GM18867 (cell line): ENCODE measurements at regions not wholly inside any gene's neighbourhood (a gene's known extent, or its start where the extent isn't known, plus 50 kb on each side); places are given as distances from the start of the nearest gene placed in this dataset.
"Not testable (repeated sequence)": the region's sequence is repeated elsewhere in the genome, so short reads cannot be mapped to it uniquely, and the experiment has no call there.

Experiments used
- ATAC-seq: cut with Tn5 transposase; IDR thresholded peaks from one replicate; pipeline ENCODE4 v1.9.1; 2021; ENCODE audit warnings: mild to moderate bottlenecking, moderate library complexity; ENCODE audit not compliant: unreplicated experiment

DNA sequence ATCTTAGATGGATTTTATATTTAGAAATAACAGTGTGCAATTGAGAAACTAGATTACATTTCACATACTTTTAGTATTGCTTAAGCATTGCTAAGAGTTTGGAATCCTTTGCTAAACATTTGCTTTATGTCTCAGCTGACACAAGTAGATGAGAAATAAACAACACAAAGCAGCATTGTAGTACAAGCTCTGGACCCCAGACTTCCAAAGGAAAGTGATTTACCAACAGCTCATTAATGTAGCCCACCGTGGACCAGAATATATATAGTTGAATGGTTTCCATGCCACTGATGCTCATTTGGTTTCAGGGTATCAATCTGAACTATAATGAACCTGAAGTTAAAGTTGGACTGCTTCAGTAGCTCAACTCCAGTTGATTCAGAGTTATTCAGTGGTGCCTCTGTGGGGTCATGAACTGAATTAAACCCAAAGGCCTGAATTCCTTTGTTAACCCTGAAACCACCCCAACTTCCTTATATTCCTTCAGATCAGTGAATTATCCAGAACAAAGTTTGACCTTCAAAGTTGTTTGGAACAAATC is 132.1 kb upstream of the NEIL3 start:
- ATAC-seq, result no peak

GRCh38 chr4:177178246-177178645 is 131.4 kb upstream of the NEIL3 start:
- no peak for ATAC-seq

GRCh38 chr4:177182166-177182565 is 127.5 kb upstream of the NEIL3 start:
- ATAC-seq, result no peak

DNA sequence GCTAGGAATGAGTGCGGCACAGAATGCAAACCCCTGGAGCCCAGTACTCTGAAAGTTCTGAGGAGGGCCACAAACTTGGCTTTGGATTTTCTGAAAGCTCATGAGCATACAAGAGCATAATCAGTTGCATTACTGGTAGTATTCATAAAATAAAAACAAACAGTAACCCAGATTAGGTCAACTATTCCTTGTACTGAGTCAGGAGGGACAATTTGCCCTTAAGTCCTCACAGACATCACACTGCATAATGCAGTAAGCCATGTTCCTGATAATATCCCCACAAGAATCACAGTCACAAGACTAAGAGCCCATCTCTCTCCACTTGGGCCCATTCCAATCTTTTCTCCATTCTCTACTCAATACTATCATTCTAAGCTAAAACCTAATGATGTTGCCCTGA is 126.9 kb upstream of the NEIL3 start:
- ATAC-seq, result no peak

DNA sequence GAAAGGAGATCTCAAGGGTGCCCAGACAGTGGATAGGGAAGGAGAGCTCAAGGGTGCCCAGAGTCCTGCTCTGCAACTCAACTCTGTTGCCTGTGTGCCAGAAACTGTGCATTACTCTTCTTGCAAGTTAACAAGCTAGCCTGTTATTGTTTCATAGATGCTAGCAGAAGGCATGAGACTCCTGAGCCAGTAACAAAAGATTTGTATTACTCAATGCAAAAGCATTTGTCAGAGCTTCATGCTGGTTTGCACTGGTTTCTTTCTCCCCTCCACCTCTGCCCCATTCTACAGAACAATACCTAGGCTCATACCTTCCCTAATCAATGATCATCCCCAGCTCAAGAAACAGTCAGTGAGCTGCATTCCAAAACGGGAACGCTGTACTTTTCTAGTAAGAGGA is 124.5 kb upstream of the NEIL3 start:
- ATAC-seq, result no peak

DNA sequence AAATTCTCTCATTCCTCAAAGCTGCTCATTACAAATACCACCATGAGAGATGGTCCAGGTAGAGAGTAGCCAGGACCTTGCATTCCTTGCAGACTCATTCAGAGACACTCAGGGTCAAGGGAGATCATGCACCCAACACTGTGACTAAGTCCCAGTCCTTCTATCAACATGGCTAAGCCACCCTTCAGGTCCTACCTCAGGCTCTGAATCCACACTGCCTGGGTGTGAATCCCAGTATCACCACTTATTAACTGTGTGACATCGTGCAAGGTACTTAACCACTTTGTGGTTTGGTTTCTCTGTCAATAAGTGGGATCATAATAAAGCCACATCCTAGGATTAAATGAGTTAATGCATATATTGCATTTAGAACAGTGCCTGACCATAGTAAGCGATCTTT is 124.1 kb upstream of the NEIL3 start:
- ATAC-seq, result no peak

- ATAC-seq, result no peak
Observed at GRCh38 chr4:177187371-177187770, 122.3 kb upstream of the NEIL3 start.

DNA sequence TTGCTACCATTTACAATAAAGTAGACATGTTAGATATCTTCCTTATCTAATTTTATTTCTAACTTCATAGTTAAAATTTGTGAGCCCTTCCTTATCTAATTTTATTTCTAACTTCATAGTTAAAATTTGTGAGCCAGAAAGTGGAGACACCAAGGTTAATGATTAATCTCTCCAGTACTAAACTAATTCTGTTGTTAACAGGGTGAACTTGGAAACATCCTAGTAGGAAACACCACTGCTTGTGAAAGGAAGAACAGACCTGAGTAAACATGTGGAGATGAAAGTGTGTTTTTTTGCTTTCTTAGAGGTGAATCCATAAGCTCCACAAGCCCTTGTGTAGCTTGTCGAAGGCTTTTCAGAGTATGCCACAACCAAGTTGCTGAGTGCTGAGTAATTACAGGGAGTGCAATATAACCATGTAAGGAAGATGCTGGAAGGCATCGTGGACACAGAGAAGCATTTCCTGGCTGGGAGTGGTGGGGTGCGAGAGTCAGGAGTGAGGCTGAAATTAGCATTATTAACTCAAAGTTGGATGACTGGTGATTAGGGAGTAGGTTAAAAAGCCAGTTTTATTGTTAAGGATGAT is 118.6 kb upstream of the NEIL3 start:
- ATAC-seq, result no peak

GRCh38 chr4:177191586-177191985 is 118.1 kb upstream of the NEIL3 start:
- ATAC-seq, result no peak

- ATAC-seq, result no peak
Observed at GRCh38 chr4:177191991-177192390, 117.7 kb upstream of the NEIL3 start.

DNA sequence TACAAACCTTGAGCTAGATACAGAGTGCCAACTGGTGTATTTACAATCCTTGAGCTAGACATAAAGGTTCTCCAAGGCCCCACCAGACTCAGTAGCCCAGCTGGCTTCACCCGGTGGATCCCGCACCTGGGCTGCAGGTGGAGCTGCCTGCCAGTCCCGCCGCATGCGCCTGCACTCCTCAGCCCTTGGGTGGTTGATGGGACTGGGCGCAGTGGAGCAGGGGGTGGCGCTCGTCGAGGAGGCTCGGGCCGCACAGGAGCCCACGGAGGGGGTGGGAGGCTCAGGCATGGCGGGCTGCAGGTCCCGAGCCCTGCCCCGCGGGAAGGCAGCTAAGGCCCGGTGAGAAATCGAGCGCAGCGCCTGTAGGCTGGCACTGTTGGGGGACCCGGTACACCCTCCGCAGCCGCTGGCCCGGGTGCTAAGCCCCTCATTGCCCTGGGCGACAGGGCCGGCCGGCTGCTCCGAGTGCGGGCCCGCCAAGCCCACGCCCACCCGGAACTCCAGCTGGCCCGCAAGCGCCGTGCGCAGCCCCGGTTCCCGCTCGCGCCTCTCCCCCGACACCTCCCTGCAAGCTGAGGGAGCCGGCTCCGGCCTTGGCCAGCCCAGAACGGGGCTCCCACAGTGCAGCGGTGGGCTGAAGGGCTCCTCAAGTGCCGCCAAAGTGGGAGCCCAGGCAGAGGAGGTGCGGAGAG is 116.5 kb upstream of the NEIL3 start:
- ATAC-seq, result not testable (repeated sequence)

GRCh38 chr4:177194906-177195305 is 114.8 kb upstream of the NEIL3 start:
- no peak for ATAC-seq

DNA sequence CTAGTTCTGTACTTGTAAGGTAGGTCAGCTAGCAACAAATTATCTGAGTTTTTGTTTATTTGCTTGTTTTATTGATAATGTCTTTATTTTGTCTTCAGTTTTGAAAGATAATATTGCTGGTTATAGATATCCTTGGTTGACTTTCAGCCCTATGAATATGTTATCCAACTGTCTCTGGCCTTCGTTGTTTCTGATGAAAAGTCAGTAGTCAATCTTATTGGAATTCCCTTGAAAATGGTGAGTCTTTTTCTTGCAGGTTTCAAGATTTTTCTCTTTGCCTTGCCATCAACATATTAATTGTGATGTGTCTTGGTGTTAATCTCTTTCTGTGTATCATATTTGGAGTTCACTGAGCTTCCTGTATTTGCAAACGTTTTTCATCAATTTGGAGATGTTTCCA is 113.1 kb upstream of the NEIL3 start:
- ATAC-seq, result no peak

DNA sequence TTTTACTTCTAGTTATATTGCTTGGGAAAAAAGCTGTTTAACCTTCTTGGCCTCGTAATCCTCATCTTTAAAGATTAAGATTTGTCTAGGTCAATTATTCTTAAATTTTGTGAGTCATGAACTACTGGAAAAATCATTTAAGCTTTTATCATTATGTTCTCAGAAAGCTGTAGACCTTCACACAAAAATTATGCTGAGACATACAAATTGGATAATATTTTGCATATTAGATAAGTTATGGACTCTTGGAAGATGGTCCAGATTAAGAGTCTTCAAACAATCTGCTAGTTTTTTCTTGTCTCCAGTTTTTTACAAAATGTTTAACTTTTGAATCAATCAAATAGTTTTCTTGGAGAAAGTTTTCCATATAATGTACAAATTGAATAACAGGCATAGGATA is 108.1 kb upstream of the NEIL3 start:
- no peak for ATAC-seq

DNA sequence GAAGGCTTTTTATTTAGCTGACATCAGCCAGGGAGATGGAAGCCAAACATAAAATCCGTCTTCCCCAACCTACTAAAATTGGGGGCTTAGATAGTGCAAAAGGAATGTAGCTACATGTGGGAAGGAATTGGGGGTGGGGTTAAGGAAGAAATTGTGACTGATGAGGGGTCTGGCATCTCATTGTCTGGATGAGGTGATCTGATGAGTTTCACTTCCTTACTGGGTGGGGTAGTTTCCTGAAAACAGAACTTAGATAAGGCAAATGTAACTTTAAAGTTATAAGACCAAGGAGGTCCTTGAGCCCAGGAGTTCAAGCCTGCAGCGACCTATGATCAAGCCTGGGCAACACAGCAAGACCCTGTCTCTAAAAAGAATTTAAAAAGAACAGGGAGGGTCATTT is 105.5 kb upstream of the NEIL3 start:
- no peak for ATAC-seq

DNA sequence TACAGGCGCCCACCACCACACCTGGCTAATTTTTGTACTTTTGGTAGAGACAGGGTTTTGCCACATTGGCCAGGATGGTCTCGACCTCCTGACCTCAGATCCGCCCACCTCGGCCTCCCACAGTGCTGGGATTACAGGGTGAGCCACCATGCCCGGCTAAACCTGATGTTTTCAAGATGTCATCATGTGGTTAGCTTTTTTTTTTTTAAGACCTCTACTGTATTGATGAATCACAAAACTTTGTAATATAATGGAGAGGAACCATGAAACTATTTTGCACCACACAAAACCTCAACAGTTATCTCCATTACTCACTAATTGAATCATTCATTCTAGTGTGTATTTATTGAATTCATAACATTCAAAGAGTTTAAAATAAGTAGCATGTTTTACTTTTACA is 94.7 kb upstream of the NEIL3 start:
- no peak for ATAC-seq

DNA sequence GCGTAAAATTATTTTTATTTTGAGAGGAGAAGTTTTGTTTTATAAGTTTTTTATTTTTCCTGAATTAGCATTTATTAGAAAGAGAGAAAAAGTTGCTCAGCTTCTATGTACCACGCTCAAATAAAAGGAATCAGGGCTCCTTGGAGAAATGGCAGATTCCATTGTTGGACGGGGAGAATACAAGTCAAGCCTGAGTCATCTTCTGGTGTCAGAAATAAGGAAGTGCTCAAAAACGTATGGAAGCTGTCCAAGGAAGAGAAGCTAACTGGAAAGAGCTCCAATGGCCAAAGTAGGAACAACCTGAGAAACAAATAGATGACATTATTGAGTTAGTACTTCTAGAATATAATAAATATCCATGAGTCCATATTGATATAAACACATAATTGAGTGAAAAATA is 89.3 kb upstream of the NEIL3 start:
- no peak for ATAC-seq

GRCh38 chr4:177222781-177223180 is 86.9 kb upstream of the NEIL3 start:
- ATAC-seq, result no peak

- peak; percentile 96 for ATAC-seq
Observed at GRCh38 chr4:177225605-177226004, 84.1 kb upstream of the NEIL3 start.

GRCh38 chr4:177227636-177228035 is 82.0 kb upstream of the NEIL3 start:
- no peak for ATAC-seq

DNA sequence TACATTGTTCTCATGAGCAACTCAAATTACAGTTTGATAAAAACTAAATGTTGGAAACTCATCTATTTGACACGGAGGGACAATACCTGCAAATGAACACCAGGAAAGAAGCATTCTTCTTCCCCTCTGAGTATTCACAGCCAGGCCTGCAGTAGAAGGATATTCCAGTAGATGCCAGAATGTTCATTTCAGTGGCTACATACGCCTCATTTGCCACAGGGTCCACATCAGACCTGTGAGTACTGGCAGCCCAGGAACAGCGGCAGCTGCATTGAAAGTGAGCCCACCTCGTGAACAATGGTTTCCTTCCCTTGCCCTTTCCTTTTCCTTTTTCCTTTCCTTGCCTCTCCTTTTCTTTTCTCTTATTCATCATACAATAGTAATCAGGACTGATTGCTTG is 81.1 kb upstream of the NEIL3 start:
- no peak for ATAC-seq

DNA sequence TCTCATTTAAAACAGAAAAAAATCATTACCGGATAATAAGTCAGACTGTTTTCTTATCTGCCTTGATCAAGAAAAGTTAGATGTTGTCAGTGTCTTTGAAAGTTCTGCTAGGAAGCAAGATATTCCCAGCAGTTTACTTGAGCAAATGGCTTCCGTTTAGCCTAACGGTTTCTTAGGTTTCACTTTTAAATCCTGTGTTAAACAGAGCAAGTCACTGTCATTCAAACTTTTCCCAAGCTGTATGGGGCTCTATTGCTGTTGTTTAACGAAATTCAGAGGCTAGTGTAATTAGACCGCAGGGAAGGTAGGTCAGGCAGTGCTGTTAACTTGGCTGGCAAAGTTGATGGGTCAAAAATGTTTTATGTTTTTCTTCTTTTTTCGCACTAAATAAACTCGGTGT is 80.3 kb upstream of the NEIL3 start:
- ATAC-seq, result no peak

GRCh38 chr4:177232473-177232872 is 77.2 kb upstream of the NEIL3 start:
- ATAC-seq, result no peak
